SKM-1 treated with dmso at 0.1 percent for 144 hours (cell line): ENCODE measurements at regions not wholly inside any gene's neighbourhood (a gene's known extent, or its start where the extent isn't known, plus 50 kb on each side); places are given as distances from the start of the nearest gene placed in this dataset.

Experiments
- DNase-seq: peaks from one replicate; lab custom pipeline; 2025; ENCODE audit not compliant: unreplicated experiment; lab: John Stamatoyannopoulos, UW

DNA sequence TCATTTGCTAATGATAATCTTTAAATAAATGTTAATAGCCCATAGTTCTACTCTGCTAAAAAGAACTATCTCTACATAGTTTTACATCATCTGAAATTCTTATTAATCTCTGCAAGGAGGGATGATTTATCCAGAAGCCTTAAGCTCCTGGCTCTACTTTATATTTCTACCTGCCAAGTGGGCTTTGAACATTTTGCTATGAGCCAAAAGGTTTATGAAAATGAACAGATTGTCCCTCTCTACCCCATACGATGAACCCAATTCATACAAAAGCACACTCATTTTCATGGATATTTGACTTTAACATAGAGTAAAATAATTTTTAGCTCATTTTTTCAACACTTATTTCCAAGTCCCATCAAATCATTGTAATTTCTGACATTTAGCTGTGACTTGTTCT lies 611.0 kb downstream of the NSUN3 start:
- DNase-seq, result no peak

DNA sequence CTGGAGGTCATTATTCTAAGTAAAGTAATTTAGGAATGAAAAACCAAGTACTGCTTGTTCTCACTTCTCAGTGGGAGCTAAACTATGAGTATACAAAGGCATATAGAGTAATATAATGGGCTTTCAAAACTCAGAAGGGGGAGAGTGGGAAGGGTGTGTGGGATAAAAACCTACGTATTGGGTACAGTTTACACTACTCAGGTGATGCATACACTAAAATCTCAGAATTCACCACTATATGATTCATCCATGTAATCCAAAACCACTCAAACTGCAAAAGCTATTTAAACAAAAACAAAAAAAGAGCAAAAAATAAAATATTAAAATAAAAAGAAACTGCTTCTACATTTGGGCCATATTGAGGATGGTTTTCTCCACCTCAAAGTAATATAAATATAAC lies 623.3 kb downstream of the NSUN3 start:
- no peak for DNase-seq

DNA sequence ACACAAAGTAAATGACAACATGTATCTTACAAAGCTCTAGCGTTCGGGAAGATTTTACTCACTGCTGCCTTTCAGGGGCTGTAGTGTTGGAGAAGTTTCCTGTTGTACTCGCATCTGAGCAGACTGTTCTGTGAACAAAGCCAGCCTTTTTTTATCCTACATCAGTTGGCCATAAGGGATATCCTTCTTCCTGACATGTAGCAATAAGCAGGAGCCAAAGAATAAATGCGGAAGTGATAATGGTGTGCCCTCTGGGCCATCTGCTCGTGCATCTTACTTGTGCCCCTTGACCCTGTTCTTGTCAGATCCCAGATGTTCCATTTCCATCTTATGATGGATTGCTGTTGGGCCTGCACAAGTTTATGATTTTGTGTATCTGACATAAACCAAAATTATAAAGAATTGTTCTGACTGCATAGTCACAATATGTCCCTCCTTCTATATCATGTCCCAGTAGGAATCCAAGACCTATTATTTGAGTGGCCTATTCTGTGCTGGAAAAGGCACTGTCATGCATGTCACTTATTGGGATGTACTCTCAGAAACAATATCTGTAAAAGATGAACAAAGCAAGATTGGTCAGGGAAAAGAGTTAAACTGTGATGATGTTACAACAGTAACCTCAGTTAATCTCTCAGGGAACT lies 631.3 kb downstream of the NSUN3 start:
- DNase-seq, result no peak

DNA sequence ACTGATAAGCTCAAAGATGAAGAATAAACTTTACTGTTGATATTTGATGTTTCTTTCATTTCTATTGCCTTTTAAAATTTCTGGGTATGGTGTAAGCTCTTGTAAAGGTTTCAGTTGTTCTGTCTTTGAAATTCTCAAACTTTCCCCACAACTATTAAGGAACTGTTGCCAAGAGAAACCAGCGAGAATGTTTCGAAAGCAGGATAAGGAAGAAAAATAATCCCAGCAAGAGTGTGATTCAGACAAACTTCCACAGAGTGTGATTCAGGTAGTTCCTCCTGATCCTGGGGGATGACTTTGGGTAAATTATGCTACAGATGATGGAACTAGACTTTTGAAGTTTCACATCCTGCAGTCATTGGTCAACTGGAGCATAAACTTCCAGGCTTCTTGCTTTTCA lies 632.0 kb downstream of the NSUN3 start:
- no peak for DNase-seq

DNA sequence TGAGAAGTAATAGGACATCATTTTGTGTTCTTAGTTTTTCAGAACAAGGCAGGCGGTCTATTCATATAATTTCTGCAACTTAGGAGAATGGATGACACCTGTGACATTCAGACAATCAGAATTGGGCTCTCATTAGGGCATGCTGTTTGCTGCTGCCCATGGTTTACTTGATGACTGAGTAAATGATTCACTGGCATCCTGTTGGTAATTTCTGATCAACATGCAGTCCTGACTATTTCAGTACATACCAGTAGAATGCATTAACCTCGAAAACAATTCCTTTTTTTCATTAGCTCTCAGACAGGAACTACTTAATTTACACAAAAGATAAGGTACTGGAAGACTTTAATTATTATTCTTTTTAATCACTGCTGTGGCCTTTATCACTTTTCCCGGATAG lies 641.6 kb downstream of the NSUN3 start:
- no peak for DNase-seq

DNA sequence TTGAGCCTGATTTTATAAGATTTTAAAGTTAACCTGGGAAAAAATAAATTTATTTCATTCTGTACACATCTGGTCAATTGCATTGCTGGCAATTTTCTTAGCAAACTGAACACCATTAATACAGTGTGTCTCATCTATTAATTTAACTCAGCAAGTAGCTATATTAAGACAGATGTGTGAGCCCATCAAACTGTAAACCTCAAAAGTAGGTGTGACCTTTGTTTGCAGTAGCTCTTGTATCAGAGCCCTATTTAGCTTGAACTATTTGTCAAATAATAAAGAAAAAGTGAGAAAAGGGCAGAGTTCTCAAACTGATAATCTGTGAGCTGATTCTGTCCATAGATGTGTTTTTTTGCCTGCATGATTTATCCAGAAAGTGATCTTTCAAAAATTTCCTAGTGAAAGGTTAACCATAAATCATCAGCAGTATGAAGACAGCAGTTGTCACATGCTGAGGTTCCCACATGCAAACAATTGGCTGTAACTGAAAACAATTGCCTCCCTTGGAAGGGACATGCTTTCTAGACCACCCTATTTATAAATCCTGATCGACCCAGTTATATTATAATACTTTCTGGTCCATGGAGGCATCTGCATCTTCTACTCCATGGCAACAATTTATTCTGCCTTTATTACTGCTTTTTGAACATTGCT lies 646.5 kb downstream of the NSUN3 start:
- no peak for DNase-seq

DNA sequence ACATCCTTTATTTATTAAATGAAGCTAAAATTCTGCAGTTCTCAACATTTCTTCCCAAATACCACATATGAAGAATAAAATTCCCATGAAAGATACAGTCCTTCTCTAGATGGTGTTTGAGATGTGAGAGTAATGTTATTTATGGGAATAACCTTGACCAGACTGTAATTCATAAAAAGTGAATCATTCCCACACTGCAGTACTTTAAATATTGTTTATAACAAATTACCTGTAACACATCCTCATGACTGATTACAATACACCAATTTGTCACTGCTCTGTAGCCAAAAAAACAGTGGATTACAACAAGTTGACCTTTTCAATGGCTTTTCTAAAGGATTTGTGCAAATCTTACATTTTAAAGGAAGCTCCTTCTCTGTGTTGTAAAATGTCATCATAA lies 651.3 kb downstream of the NSUN3 start:
- no peak for DNase-seq

DNA sequence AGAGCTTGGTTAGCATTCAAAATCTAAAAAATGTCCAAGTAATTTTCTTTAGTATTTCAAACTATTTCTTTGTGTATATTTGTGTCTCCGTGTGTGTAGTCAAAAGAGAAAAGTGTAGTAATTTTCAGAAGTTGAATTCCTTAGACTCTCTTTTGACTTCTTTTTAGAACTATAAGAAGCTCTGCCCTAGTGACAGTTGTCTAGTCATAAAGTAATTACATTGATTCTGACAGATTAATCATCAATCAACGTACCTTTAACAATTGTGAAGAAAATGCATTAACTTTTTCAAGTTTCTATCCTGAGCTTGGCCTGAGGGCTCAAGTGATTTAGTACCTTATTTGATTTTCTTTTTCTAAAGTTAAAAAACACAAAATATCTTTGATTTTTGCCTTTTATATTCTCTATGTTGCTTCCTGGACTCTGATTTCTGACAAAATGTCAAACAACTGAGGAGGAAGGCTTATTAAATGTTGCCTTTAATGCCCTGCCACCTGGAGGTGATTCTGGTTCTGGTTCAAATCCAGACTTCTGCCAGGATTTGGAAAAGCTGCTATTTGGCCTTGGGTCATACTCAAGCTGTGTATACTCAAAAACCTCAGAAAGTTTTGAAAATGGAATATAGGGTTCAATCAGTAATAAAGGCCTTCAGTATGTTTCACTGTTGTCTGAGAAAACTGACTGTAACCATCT lies 653.6 kb downstream of the NSUN3 start:
- DNase-seq, result no peak

DNA sequence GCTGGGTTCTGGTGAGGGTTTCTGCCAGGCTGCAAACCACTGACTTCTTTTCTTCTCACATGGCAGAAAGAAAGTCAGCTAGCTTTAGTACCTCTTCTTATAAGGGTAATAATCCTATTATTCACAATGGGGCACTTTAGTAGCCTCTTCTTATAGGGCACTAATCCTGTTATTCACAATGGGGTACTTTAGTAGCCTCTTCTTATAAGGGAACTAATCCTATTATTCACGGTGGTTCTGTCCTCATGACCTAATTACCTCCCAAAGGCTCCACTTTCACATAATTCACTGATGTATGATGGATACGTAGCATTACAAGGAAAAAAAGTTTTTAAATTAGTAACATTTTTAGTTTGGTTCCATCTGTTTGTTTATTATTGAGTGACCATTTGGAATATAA lies 671.3 kb downstream of the NSUN3 start:
- no peak for DNase-seq

DNA sequence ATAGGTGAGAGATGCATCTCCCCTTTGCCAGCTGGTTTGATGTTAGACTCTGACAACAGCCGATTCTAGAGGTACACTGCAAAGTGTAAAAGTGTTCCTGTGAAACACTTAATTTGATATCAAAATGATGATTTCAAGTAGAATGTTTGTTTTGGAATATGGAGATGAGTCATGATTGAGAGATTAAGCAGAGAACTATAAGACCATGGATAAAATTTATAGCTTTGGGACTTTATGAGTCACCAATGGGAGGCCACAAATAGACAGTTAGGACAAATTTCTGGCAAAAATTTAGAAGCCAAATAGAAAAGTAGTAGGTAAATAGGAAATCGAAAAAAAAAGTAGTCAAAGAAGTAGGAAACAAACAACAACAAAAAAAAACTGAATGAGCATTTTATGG lies 672.5 kb downstream of the NSUN3 start:
- DNase-seq, result no peak

DNA sequence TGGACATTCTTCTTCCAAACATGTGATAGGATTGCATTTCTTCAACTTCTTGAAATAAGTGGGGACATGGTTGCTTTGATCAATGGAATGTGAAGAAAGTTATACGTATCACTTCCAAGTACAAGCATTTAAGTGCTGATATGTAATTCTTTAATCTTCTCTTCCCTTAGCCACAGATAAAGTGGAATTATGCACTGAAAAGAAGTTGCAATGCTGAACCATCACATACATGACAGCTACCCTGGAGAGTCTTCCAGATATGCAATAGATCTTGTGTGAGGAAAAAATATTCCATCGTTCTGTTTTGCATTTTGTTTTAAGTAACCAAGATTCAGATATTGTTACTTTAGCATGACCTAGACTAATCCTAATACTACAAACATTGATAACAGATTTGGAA lies 674.3 kb downstream of the NSUN3 start:
- no peak for DNase-seq

DNA sequence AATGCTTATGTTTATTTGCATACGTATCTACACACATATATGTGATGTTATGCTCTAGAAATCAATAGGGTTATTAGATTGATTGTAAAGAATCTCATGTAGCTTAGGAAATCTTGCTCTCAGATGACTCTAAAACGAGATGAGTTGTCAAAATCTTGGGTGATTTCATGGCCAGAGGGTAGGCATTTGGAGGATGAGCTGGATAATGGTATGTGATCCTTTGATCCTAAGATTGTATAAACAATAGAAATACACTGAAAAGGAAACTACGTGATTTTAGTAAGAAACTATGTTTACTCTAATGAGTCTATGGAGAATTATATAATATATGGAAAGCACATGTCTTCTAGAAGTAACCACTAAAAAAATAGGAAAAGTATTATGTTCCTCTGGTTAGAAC lies 676.6 kb downstream of the NSUN3 start:
- DNase-seq, result no peak

DNA sequence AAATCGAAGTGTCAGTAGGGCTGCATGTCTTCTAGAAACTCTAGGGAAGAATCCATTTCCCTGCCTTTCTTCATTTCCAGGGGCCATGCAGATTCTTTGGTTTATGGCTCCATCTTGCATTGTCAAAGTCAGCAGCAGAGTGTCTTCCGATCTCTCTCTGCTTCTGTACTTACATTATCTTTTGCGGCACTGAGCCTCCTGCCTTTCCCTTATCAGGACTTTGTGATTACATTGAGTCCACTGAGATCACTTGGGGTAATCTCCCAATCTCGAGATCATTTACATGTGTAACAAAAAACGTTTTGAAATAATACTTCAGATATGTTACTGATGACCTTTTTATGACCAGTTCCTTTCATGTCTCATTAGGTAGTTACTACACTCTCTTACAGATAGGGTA lies 695.9 kb downstream of the NSUN3 start:
- no peak for DNase-seq

DNA sequence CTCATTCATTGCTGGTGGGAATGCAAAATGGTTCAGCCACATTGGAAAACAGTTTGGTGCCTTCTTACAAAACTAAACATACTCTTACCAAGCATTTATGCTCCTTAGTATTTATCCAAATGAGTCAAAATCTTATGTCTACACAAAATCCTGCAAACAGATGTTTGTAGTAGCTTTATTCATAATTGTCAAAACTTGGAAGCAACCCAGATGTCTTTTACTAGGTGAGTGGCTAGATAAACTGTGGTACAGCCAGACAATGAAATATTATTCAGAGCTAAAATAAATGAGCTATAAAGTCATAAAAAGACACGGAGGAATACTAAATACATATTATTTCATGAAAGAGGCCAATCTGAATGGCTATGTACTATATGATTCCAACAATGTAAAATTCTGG lies 709.5 kb downstream of the NSUN3 start:
- no peak for DNase-seq

DNA sequence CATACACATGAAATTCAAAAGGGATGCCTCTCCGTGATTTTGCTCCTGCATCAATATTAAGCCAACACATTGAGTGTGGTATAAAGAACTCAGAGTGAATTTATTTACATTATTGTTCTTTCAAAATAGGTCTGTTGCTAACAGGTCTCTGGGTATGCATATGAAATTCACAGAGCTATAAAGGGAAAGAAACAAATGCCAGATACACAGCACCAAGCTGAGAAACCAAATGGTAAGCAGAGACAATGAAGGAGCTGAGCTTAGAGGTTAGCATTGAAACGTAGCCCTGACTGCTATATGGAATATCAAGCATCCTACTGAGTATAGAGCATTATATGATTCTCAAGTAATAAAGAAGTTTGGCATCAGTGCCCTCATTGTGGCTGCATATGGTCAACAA lies 712.9 kb downstream of the NSUN3 start:
- DNase-seq, result no peak

DNA sequence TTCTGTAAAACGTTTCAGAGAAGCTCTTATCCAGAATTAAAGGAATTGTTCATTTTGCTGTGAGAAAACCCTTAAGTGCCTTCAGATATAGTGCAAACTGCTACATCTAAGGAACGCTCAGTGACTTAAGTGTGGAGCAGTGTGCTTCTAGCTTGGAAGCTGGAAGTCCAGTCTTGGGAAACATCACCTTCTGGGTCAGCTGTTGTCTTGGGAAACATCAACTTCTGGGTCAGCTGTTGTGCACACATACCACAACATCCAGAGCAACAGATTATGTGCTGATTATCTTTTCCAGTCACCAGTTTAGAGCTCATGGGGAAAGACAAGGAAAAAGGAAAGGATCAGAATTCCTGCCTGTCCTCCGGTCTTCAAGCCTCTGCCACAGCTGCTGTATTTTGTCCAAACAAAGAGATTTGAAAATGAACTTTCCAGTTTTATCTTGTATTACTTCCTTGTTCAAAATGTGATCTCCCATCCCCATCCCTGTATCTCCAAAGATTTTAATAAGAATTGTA lies 713.6 kb downstream of the NSUN3 start:
- DNase-seq, result no peak

DNA sequence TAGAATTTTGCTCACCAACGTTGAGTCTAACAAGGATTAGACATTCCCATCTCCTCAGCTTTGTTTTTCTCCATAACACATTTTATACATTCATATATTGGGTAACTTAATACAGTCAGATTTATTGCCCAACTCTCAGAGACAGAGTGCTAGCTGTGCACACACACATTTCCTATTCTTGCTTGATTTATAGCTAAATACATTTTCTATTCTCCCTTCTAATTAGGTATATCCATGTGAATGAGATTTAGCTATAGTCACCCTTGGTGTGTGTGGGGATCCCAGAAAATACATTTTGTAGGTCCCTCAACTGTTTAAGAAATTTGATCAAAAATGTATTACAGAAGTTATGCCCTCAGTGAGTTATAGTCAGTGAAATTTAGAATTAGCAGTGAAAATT lies 715.4 kb downstream of the NSUN3 start:
- no peak for DNase-seq

DNA sequence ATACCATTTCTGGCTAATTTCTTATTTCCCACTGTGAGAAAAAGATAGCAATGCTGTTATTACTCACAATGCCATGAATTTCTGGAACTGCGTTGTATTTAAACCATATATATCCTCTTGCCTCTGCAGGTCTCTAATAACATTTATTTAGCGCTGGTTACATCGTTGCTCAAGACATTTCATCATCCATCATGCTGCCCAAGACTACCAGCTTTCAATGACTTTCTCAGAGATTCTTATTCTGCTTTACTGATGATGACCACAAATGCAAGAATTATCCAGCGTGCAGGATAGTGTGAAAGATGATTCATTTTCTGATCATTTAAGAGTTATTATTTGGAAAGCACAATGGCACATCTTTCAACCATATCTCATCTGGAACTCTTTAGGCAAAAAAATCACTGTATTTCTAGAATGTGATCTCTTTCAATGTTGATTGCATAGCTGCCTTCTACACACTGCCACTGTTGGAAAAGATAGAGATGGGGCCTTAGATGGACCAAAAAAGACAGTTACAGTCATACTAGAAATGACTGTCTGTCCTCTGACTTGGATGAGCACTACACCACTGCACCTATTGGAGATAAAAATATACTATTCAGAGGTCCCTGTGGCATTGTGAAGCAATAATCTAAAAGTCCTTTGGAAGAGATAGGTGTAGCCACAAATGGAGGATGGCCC lies 716.1 kb downstream of the NSUN3 start:
- DNase-seq, result no peak

DNA sequence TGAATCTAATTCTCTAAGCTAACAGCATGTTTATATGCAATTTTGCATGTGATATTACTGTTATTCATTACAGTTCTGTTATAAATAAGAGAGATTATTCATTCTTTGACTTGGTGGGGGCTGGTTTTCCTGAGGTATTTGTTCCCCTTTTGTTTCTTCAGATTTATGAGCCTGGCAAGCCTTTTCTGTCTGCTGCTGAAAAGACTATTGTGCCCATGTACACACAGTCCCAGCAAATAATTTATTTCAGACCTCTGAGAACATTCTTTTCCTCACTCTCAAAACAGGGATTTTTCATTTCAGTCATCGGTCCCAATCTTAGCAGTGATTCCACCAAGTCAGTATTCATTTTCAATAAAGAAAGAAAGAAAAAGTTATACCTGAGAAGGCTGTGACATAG lies 716.8 kb downstream of the NSUN3 start:
- no peak for DNase-seq

DNA sequence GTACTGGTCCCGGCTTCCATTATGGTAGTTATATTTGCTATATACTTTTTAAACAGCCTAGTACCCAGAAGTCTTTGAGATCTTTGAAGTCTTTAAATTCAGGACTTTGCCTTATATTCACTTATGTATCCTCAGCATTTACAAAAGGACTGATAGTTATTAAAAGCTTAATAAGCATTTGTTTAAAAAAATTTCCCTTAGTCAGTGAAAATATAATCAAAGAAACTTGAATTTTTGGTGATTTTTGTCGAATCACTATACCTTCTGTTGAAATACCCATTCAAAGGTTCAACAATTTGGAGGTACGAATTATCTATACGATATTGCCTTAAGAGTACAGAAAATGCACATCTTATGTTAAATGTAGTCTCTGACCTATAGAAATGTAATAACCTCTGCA lies 721.4 kb downstream of the NSUN3 start:
- no peak for DNase-seq

DNA sequence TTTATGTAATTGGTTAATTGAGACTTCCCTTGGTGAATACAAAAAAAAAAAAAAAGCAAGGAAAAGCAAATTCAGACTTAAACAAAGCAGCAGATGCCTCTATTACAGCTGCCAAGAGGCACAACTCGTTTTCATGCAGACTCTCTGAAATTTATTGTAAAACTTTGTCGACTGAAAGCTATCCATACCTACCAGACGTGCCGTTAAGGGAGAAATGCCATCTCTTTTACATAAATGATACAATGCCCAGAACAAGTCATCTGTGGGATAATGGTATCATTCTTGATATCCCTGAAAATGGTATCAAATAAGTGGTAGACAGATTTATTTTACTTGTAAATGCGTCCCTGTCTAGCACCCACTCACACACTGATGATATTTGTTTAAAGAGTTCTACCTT lies 724.2 kb downstream of the NSUN3 start:
- DNase-seq, result no peak

DNA sequence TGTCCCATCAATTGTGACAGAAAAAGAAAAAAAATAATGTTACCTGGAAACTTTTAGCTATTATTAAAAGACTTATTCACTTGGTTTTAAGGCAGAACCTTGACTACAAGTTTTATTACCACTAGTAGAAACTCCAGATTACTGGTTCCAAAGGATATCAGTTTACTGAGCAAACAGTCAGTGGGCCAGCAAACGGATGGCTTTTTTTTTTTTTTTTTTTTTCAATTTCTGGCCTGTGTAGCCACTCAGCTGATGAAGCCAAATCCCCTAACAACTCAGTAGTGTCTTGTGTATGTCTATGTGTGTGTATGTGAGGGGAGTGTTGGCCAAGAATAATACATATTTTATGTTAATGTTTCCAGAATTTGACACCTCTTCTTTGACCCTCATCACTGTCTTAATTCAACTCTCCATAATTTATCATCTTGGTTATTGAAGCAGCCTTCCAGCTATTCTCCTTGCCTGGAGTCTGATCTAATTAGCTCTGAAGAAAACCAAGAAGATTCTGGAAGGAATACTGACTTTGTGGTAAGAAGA lies 724.9 kb downstream of the NSUN3 start:
- DNase-seq, result no peak
